ENCODE measurements at regions not wholly inside any gene's neighbourhood (a gene's known extent, or its start where the extent isn't known, plus 50 kb on each side); places are given as distances from the start of the nearest gene placed in this dataset.
"Not testable (repeated sequence)": the region's sequence is repeated elsewhere in the genome, so short reads cannot be mapped to it uniquely, and the experiment has no call there.

DNA sequence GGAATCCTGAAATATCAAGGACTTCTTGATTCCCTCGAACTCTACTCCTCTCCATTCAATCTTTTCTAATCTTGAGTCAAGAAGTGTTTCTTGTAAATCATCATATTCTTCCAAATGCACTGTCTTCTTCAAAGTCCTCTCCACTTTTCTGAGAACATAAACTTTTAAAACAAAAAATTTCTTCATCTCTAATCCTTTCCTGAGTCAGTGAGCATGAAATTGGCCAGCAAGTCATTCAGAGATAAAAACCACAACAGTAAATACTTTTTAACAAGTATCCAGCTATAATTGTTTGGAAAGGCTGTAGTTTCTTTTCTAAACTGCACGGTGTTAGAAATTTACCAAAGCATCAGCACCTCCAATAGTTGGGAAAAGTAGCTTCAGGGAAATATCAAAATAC, 312.6 kb upstream of the GALNT5 start:
- no peak for FAIRE-seq

DNA sequence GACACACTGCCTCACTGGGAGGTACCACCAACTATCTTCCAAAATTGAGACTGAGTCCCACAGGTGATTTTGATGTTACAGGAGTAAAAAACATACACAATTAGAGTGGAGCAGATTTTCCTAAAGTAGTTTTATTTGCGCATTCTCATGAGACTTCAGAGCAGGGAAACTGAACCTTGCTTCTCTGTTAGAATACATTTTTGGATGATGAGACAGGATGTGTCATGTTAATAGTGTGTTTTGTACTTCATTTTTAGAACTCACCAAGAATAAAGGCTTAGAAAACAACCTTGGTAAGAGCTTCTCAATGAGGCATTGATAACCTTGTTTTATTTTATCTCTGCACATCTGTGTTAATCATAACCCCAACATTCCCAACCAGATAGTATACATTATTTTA, 310.2 kb upstream of the GALNT5 start:
- no peak for FAIRE-seq

DNA sequence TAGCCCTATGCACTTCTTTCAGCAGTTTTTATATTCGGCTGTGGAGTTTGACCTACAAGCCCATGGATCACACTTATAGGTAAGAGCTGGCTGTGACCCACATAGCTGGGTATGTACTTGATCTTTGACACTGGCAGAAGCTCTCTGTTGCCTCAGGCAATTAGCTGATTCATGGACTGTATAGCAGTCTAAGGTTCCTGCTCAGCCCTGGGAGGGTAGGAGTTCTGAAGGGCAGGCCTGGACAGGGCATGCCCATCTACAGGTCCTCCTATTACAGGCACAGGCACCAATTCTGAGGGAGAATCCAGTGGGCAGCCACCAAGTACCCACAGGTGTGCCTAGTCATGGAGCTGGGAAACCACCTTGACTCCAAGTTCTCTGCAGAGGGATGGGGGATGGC, 301.8 kb upstream of the GALNT5 start:
- FAIRE-seq = no peak

DNA sequence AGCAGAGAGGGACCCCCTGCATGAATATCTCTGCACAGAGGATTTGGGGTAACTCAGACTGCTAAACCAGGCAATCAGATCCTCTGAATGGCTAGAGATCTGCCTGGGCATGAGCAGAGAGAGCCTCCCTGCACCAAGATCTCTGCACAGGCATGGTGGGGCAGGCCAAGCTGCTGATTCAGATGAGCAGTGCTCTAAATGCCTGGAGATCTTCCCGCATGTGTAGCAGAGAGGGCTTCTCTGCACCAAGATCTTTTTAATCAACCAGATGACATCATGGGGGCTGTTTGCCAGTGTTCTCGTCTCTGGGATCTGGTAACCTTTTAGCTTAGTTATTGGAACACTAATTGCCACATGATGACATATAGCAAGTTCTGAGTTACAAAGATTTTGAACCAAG, 301.3 kb upstream of the GALNT5 start:
- FAIRE-seq = no peak

DNA sequence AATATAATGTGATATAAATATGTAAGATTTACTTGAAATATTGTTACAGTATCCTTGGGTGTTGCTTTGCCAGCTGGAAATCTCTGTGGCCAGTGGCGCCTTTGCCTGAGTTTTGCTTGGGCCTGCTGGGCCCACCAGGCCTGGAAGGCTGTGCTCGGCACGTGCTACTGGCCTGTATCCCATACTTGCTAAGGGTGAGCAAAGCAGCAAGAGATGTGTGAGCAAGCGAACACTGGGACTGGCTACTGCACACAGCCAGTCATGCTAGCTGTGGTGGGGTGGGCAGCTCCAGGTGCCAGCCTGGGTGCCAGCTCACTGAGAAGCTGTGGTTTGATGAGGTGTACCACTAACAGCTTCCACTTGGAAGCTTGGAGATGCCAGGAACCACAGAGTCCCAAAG, 299.1 kb upstream of the GALNT5 start:
- no peak for FAIRE-seq

DNA sequence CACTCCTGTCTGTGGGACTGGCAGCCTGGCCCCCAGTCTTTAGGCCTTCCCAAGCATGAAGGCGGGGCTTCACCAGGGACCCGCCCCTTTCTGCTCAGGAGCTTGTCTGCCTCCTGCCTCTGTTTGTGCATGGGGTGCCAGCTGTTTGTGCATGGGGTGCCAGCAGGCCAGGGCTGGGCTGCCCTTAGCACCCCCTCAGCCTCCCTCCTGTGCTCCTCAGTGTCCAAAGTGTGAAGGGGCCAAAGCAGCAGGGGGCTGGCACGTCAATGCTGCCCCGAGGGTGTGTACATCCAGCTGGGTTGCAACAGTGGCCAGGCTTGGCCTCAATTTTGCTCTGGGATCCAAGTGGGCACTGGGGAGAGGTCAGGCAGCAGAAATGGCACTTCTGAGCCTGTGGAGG, 298.0 kb upstream of the GALNT5 start:
- FAIRE-seq = no peak

DNA sequence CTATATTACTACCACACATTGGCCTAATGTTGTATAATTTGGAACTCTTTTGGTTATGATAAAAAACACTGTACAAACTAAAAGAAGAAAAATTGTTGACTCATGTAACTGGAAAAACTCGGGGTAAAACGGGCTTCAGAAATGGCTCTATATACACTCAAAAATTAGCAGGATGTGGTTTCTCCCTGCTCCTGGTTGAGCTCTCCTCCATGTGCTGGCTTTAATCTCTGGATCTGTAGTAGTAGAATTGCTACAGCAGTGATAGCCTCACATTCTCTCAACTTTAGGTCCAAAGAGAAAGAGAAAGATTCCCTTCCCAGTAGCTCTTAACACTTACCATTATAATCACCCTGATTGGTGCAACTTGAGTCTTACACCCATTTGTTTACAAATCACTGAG, 274.9 kb upstream of the GALNT5 start:
- no peak for FAIRE-seq

DNA sequence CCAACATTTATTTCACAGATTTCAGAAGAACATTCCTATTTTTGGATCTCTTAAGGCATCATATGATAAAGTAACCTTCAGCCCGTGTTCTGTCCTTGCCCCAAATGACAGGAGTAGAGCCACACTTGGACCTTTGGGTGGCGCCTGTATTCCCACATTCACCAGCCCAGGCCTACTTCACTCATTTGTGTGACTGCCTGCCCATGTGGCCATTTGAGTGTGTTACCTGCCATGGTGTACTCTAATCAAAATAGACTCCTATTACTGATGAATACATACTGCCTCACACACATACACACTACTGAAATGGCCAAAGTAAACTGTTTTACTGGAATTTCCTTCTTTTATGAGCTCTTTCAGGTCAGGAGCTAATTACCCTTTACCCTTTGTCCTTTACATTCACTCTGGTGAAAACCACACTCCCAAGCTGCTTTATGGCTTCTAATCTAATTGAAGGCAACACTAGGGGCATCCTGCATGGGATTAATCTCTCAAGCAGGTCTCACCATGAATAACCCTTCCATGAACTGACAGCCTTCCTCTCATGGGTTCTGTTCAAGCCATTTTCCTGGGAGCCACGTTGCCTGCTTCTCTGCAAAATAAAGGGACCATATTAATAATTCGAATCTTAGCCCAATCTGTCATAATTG, 271.0 kb upstream of the GALNT5 start:
- no peak for FAIRE-seq

DNA sequence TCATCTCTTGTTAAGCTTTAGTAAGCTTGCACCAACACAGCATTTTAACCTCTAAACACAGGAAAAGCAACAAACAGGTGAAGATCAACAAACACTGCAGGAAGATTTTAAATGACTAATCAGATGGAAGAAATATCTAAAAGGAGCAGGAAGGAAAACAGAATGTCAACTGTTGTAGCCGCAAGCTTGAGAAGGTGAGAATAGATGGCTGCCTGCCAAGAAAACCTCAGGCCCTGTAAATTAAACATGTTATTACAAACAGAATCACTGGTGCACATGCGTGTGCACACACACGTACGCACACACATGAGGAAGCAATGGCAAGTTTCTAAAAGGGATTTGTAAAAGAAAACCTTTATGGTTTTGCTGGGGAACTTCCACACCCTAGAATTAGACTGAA, 257.8 kb upstream of the GALNT5 start:
- no peak for FAIRE-seq

DNA sequence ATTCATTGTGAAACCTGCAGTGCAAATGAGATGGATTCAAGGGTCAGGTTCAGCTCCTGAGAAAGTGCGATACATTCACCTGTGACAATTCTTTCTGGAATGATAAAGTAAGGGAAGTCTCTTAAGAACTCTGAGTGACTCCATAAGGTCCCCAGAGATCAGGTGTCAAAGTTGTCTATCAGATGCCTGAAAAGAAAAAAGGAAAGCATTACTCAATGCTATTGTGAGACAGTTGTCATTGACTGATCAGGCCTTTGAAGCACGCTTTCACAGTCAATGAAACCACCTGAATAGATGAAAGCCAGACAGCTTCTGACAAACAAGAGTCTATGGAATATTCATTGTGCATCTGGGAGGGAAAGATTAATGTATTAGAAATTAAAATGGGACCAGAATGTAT, 252.7 kb upstream of the GALNT5 start:
- FAIRE-seq = no peak

DNA sequence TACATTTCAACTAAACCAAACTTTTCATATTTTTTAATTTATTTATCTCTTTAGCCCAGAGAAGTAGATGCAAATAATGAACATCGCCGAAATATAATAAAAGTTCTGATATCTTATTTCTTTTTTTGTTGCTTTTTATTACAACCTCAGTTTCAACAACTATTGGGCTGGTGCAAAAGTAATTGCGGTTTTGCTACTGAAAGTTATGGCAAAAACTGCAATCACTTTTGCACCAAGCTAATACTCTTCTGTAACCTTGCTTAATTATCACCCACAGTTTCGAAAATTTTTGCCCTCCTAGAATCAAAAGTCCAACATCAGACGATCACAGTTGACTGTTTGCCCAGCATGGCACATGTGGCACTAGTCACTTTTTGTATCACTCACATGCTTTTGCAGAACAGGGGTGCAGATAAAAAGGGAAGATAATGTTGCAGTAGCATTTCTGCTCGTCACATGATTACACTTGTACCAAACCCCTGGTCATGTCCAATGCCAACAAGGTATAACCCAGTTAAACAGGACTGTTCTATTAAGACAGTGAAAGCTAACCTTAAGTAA, 242.4 kb upstream of the GALNT5 start:
- FAIRE-seq = no peak

DNA sequence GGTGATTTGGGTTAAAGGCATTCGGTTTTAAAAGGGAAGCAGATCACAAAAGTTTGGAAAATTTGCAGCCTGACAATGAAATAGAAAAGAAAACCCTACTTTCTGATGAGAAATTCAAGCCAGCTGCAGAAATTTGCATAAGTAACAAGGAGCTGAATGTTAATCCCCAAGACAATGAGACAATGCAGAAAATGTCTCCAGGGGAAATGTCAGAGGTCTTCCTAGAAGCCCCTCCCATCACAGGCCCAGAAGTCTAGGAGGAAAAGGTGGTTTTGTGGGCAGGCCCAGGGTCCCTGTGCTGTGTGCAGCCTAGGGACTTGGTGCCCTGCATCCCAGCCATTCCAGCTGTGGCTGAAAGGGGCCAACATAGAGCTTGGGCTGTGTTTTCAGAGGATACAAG, 234.2 kb upstream of the GALNT5 start:
- not testable (repeated sequence) for FAIRE-seq

DNA sequence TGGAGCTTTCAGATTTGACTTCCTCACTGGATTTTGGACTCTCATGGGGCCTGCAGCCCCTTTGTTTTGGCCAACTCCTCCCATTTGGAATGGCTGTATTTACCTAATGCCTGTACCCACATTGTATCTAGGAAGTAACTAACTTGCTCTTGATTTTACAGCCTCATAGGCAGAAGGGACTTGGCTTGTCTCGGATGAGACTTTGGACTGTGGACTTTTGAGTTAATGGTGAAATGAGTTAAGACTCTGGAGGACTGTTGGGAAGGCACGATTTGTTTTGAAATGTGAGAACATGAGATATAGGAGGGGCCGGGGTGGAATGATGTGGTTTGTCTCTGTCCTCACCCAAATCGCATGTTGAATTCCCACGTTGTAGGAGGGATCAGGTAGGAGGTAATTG, 233.4 kb upstream of the GALNT5 start:
- FAIRE-seq = no peak

DNA sequence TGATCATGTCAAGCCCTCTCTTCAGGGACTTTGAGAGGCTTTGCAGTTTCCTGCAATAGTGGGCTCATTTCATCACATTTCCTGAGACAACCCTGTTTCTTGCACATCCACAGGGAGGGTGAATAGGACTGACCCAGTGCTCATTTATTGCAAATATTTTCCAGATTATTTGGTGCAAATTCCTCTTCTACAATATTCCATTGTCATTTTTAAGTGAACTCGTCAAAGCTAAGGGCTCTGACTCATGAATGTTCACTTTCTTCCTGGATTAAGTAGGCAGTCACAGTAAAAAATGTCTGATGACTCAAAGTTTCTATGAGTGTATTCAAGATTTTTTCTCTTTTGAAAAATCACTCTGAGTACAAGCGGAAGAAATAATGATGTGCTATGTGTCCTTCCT, 225.5 kb upstream of the GALNT5 start:
- FAIRE-seq = no peak

DNA sequence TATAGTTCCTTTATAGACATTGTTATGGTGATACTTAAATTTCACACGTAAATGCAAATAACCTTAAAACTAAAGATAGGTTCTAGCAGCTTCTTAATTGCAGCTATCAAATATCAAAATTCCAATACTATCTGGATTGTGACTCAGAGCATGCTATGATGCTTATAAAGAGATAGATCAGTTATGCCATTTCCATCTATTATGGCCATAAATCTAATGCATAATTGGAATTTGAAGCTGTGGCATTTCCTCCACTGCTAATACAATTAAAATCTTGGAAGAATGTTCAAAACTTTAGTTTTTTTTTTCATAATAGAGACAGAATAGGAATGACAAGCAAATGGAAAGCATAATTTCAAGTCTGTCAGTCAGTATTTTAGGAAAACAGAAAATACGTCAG, 220.8 kb upstream of the GALNT5 start:
- no peak for FAIRE-seq

DNA sequence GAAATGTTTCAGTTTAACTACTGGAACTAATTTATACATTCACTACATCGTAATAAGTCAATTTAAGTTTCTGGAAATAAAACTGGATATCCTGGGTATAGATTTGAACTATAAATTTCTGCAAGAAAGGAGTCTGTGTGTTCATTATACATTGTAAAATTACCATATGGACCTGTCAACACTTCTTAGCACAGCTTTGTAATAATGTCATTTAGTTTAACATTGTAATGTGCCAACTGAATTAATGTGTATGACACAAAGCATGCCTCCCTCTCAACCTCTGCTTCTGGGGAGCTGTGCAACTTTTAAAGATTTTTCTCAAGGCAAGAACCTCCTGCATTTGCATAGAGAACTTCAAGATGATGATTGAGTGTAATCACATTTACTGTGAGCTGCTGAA, 213.7 kb upstream of the GALNT5 start:
- FAIRE-seq = no peak

DNA sequence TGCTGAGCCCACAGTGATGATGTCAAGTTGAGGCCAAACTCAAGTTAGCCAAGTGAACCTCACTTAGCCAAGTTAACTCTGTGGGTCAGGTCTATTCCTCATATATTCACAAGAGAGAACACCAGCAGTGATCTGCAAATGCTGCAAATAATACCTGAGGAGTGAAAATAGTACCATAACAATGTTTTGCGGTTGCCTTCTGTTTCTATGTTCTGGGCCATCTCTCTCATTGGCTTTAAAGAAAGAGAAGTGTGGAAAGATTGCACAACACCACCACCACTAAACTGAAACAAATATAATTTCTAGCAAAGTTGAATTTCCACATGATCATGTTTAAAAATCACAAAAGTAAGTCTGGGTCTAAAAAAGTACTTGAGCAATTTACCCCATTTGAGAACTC, 211.1 kb upstream of the GALNT5 start:
- FAIRE-seq = no peak

DNA sequence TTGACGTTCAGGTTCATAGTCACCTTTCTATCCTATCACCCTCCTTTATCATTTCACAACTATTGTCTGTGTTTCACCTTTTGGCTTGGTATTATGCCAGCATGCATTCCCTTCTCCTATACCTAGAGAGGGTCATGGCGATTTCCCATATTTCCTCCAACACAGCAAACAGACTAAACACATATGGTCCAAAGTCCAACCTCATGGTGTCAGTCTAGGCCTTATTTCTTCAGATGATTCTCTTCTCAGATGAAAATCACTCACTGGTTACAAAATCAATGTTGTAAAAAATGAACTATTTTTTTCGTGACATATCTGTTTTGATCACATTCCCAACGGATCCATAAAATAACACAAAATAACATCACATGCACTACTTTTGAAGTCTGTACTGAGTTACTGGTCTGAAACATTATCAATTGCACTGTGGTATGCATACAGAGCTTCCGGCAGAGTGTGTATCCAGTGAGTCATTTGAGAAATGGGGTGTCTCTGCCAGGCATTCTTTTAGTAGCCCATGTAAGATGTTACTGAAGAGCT, 204.8 kb upstream of the GALNT5 start:
- no peak for FAIRE-seq

DNA sequence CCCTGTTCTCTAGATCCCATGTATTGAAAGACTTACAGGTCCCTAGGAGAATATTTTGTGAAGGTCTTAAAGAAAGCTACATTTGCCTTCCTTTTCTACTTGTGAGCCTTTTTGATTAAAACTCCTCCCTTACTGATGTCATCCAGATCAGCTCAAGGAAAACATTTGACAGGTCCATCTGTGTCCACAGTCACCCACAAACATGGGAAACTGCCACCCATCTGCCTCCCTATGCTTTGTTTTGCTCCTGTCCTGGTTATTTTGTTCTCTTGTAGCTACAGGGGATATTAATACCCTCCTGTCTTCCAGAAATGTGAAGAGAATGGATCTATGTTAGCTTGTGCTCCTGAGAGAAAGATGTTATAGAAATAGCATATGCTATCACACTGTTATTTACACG, 203.6 kb upstream of the GALNT5 start:
- FAIRE-seq = no peak

DNA sequence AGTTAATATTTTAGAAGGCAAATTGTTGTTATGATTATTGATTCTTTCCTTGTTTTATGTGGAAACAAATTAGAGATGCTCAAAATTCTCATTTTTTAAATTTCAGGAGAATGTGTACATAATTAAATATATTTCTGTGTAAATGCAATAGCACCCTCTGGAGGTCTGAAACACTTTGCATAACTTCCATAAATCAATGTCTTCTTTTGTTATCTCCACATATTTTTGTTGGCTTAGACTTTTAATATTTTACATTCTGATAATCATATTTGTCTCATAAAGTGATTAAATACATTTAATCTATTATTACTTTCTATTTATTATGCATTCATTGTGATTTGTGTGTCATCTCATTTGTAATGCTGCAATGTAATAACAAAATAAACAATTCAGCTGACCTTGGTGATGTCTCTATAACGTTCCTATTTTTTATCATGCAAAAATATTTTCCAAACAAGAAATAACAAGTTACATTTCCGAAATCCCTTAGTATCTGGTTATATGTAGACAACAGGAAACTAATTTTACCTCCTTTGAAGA, 201.8 kb upstream of the GALNT5 start:
- peak; percentile 90 for FAIRE-seq

DNA sequence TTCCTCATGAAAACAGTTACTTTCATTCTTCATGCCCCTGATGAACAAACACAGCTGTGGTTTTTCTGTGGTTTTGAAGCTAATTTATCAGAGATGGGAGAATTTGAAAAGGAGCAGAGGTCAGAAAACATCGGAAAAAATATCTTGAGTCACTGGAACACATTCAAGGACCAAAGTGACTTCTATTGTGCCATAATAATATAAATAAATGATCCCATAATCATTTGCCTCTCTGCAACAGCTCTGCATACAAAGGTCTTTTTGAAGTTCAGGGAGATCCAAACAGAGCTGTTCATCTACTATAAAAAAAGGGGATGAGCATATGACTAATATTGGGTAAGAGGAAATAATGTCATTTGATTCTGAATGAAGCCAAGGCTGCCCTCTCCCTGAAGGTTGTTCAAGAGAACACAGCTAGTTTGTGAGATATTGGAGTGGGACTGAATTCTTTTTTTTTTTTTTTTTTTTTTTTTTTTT, 201.3 kb upstream of the GALNT5 start:
- FAIRE-seq = no peak

DNA sequence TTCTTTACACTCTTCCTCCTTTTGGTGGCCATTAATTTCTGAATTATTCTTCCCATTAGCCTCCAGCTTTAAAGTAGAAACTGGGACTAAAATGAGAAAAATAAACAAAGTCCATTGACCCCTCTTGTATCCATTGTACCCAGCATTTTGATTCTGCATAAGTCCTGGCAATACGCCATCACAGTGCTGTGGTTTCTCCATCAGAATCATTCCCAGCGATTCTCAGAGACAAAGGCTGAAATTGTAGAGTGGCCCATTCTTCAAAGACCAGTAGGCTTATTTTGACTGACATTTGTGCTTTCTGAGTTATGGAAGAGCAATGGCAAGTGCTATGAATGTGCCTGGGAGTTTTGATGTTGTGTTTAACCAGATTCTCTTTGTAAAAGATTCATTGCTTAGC, 199.3 kb upstream of the GALNT5 start:
- FAIRE-seq = no peak

DNA sequence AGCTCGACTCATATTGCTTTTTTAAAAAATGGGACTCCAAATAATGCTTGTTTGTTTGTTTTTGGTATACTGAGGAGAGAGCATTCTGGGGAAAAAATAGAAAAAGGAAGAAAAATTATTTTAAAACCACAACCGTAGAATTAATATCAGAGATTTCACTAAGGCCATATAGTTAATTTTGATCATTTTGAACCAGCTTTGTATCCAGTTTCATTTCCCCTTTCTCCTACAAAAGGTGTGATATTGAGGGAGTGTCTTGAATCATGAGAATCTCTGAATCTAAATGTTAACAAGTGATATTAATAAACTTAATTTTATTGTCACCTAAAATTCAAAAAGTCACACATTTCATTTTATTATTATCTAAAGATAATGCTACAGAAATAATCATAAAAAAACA, 198.5 kb upstream of the GALNT5 start:
- no peak for FAIRE-seq

DNA sequence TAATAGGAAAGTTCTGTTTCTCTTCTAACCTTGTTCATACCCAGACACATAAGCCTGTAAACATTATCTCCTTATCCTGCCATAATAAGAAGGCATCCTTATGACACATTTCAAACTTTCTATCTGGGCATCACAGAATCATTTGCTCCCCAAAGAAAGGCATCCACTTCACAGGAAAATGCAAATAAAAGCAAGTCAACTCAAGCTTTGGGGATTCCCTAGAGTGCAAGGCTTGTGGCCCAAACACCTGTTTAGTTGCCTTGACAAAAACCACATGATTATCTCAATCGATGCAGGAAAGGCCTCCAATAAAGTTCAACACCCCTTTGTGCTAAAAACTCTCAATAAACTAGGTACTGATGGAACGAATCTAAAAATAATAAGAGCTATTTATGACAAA, 195.7 kb upstream of the GALNT5 start:
- FAIRE-seq = no peak

DNA sequence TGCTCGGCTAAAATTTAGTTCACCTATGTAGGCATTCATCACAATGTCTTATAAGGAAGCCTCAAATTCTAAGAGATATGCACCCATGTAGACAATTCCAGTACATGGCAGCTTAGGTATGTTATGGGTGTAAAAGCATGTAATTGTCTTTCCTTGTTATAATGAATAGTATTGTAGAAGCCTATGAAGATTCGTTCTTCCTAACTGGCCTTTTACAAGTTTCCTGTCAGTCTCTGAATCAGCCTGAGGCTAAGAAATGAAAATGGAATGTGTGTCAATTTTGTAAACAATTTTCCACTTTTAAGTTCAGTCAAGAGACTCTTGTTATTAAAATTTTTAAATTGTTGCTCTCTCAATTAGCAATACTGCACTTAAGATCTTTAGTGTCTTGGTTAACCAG, 189.9 kb upstream of the GALNT5 start:
- no peak for FAIRE-seq
